D721Med (cell line): ENCODE measurements at regions not wholly inside any gene's neighbourhood (a gene's known extent, or its start where the extent isn't known, plus 50 kb on each side); places are given as distances from the start of the nearest gene placed in this dataset.

Experiments used
- DNase-seq: peaks from one replicate; pipeline ENCODE4 v3.0.0; 2011; ENCODE audit warnings: low spot score; ENCODE audit not compliant: insufficient read length
- FAIRE-seq: peaks from 2 replicates; lab custom pipeline; 2011; peaks lifted over from hg19 to GRCh38; lab: Jason Lieb, UNC
- TF ChIP-seq, protein P1 (sequence below): IDR thresholded peaks from 2 replicates; pipeline ENCODE4 v1.5.1; 2012; ENCODE audit warnings: mild to moderate bottlenecking, control low read depth; ENCODE audit not compliant: insufficient read depth; ENCODE audit errors: missing control alignments

GRCh38 chr9:99375481-99375880, 153.4 kb downstream of the SEC61B start:
- no peak for FAIRE-seq
- TF ChIP-seq, protein P1, sequence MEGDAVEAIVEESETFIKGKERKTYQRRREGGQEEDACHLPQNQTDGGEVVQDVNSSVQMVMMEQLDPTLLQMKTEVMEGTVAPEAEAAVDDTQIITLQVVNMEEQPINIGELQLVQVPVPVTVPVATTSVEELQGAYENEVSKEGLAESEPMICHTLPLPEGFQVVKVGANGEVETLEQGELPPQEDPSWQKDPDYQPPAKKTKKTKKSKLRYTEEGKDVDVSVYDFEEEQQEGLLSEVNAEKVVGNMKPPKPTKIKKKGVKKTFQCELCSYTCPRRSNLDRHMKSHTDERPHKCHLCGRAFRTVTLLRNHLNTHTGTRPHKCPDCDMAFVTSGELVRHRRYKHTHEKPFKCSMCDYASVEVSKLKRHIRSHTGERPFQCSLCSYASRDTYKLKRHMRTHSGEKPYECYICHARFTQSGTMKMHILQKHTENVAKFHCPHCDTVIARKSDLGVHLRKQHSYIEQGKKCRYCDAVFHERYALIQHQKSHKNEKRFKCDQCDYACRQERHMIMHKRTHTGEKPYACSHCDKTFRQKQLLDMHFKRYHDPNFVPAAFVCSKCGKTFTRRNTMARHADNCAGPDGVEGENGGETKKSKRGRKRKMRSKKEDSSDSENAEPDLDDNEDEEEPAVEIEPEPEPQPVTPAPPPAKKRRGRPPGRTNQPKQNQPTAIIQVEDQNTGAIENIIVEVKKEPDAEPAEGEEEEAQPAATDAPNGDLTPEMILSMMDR: no peak
- DNase-seq: no peak

DNA sequence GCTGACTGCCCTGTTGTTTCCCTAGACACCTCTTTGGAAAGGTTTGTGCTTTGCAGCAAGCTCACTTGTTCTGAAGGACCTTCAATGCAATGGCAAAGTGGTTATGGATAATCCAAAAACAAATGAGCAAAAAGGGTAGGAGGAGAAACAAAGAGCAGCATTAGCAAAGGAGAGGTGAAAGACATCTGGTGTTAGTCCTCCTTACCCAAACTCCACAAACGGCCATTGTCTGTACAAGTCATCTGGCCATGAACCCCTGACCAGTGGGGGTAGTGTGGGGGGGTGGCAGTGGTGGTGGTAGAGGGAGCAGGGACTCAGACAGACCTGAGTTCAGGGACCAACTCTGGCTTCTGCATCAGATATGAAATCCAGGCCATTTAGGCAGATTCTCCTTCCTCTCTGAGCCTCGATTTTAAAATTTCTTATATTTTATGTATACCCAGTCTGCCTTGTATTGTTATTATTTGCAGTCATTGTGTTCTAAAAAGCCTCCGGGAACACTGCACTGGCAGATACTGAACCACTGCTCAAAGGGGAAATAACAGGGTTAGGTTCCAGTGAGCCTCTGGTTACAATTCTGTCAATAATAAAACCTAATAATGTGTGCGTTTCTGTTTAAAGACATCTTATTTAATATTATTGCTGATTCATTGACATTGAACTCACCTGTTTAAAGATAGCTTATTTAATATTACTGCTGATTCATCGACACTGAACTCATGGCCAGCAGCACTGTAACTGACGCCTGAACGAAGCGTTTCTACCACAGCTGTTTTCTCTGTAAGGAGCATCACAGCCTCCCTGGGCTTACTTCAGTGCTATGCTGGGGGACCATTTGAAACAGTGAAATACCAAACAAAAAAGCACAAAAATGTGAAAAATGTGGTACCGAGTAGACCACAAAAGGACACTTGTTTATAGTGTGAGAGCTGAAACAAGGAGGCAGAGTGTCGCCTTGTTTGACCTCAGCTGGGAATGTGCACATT, 156.0 kb downstream of the SEC61B start:
- DNase-seq (no peak), FAIRE-seq (no peak)
- TF ChIP-seq, protein P1: no peak

DNA sequence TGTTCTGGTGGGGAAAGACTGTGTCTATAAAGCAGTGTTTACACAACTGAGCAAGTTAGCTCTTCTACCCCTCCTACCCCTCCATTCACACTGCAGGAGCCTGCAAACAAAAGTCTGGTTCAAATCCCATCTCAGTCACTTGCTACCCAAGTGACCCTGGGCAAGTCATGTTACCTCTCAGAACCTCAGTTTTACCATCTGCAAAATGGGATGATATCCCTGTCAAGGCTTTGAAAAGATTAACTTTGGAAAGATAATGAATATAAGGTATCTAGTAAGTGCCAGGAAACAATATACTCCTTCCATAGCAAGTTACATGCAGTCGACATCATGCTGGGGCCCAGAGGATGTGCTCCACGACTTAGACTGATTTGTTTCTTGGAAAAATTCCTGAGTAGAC, 161.5 kb downstream of the SEC61B start:
- TF ChIP-seq, protein P1: no peak
- DNase-seq (no peak), FAIRE-seq (no peak)

DNA sequence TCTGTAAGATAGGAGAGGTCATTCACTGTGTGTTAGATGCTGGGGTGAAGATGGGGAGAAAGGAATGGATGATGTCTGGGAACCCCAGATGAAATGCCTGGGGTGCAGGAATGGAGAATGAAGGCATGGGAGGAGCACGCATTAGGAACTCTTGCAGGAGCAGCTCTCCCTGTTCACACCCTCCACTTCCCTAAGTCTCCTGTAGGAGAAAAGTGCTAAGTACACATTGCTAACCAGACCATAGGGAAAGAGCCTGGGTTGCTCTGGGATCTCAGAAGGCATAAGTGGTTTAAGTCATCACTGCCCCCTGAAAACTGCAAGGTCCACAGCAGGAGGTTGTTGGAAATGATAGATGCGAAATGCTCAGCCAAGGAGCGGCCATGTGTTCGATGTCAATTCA, 163.1 kb downstream of the SEC61B start:
- FAIRE-seq: no peak
- TF ChIP-seq, protein P1: no peak
- no peak for DNase-seq

- TF ChIP-seq, protein P1: no peak
- FAIRE-seq: no peak
- DNase-seq: no peak
Measured at GRCh38 chr9:99385814-99386279, 163.8 kb downstream of the SEC61B start.

DNA sequence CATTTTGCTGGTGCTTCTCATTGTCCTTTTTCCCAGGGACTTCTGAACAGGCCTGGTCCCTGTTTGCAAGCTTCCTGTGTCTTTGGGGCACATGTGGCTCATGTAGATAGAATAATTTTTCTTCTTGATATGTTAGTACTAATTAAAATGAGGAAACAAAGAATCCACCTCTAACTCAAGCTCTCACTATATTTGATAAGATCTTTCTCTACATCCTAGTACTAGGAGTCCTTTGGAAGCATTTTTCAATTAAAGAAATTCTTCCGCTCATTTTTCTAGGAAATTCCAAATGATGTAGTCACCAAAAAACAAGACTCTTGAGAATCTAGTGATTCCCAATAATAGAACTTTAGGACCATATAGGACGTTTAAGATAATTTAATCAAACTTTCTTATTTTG, 165.3 kb downstream of the SEC61B start:
- DNase-seq: no peak
- TF ChIP-seq, protein P1: no peak
- FAIRE-seq: no peak
